ENCODE measurements at regions not wholly inside any gene's neighbourhood (a gene's known extent, or its start where the extent isn't known, plus 50 kb on each side); places are given as distances from the start of the nearest gene placed in this dataset.
"Not testable (repeated sequence)": the region's sequence is repeated elsewhere in the genome, so short reads cannot be mapped to it uniquely, and the experiment has no call there.

DNA sequence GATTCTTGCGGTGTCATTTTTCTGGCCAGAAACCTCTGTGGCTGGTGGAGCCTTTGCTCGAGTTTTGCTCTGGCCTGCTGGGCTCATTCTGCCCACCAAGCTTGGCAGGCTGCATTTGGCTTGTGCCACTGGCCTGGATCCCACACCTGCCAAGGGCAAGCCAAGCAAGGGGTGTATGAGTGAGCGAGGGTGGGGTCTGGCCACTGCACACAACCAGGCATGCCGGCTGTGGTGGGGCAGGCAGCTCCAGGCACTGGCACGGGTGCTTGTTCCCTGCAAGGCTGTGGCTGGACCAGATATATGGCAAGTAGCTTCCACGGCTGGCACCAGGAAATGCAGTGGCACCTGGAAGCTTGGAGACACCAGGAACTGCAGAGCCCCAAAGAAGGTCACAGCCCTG, 68.6 kb upstream of the PPP3CA start:
- Histone ChIP-seq H3K27ac (ENCODE audit: low read depth, low read length) (no peak overlapping the region), H3K79me2 (ENCODE audit: control insufficient read depth, low read length) (no peaks in the 10 kb centered on the region), H3K4me3 (ENCODE audit: low read length) (no peak overlapping the region), H3K4me2 (ENCODE audit: low read length) (no peak overlapping the region), H3K36me3 (ENCODE audit: control insufficient read depth, low read length) (no peaks in the 10 kb centered on the region), H3K4me1 (ENCODE audit: control insufficient read depth, low read length) (peaks cover 15% of the 10 kb centered on the region), H3K9me3 (ENCODE audit: control insufficient read depth, insufficient read depth, low read length) (peaks cover 12% of the 10 kb centered on the region; the same call in 1 of the 2 replicates), H4K20me1 (ENCODE audit: control insufficient read depth, insufficient read depth, low read depth, low read length) (no peaks in the 10 kb centered on the region), H3F3A (ENCODE audit: control insufficient read depth, insufficient read depth) (no peaks in the 10 kb centered on the region), H3K9me2 (replicated peaks; ENCODE audit: control insufficient read depth, low read length) (no peaks in the 10 kb centered on the region), H3K27me3 (ENCODE audit: control insufficient read depth, low read length) (no peaks in the 10 kb centered on the region)
- TF ChIP-seq, protein P1, sequence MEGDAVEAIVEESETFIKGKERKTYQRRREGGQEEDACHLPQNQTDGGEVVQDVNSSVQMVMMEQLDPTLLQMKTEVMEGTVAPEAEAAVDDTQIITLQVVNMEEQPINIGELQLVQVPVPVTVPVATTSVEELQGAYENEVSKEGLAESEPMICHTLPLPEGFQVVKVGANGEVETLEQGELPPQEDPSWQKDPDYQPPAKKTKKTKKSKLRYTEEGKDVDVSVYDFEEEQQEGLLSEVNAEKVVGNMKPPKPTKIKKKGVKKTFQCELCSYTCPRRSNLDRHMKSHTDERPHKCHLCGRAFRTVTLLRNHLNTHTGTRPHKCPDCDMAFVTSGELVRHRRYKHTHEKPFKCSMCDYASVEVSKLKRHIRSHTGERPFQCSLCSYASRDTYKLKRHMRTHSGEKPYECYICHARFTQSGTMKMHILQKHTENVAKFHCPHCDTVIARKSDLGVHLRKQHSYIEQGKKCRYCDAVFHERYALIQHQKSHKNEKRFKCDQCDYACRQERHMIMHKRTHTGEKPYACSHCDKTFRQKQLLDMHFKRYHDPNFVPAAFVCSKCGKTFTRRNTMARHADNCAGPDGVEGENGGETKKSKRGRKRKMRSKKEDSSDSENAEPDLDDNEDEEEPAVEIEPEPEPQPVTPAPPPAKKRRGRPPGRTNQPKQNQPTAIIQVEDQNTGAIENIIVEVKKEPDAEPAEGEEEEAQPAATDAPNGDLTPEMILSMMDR (IDR thresholded peaks at IDR 0.05; ENCODE audit: low read depth, low read length, poor library complexity, severe bottlenecking) = no peak
- no peak for TF ChIP-seq EZH2phosphoT487 (IDR thresholded peaks at IDR 0.05; ENCODE audit: borderline replicate concordance, low read length)

DNA sequence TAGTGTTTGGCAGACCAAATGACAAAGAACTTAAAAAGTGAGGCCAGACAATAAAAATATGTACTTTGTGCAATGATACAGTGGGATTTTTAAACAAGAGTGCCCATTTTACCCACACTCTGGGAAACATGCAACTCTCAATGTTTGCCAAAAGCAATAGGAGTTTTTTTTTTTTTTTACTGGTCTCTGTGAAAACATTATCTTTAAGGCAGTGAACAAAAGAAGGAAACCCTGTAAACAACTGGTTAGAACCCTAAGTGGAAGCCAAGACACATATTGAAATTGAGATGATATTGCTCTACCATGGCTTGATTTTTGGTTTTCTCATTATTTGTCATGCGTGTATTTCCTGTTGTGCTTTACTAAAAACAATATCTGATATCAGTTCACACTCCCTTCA, 67.2 kb upstream of the PPP3CA start:
- H3K9me2 ChIP-seq (replicated peaks; ENCODE audit: control insufficient read depth, low read length) = no peaks in the 10 kb centered on the region
- no peak overlapping the region for H3K4me3 ChIP-seq (ENCODE audit: low read length)
- H3K27ac ChIP-seq (ENCODE audit: low read depth, low read length) = no peak overlapping the region
- peaks cover 13% of the 10 kb centered on the region for H3K4me1 ChIP-seq (ENCODE audit: control insufficient read depth, low read length)
- TF ChIP-seq EZH2phosphoT487 (IDR thresholded peaks at IDR 0.05; ENCODE audit: borderline replicate concordance, low read length) = no peak
- TF ChIP-seq, protein P1 (IDR thresholded peaks at IDR 0.05; ENCODE audit: low read depth, low read length, poor library complexity, severe bottlenecking) = no peak
- H3K36me3 ChIP-seq (ENCODE audit: control insufficient read depth, low read length) = no peaks in the 10 kb centered on the region
- H3F3A ChIP-seq (ENCODE audit: control insufficient read depth, insufficient read depth) = no peaks in the 10 kb centered on the region
- H3K79me2 ChIP-seq (ENCODE audit: control insufficient read depth, low read length) = no peaks in the 10 kb centered on the region
- H3K9me3 ChIP-seq (ENCODE audit: control insufficient read depth, insufficient read depth, low read length) = peaks cover 12% of the 10 kb centered on the region; the same call in 1 of the 2 replicates
- H3K4me2 ChIP-seq (ENCODE audit: low read length) = no peak overlapping the region
- no peaks in the 10 kb centered on the region for H4K20me1 ChIP-seq (ENCODE audit: control insufficient read depth, insufficient read depth, low read depth, low read length)
- H3K27me3 ChIP-seq (ENCODE audit: control insufficient read depth, low read length) = no peaks in the 10 kb centered on the region

DNA sequence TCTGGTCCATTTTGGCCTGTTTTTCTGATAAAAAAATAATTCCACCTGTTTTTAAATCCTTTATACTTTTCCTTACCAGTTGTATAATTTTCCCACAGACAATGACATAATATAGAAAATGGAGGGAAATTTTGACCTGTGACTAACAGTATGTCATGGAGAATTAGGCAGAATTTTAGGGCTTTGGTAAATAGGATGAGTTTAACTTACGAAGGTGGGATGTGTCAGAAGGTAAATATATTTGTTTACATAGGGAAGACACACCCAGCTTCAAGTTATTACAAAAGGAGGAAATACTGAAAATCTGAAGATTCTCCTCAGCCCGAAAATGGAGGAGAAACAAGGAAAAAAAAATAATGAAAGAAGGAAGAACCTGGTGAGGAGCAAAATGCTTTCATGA, 64.6 kb upstream of the PPP3CA start:
- TF ChIP-seq, protein P1 (IDR thresholded peaks at IDR 0.05; ENCODE audit: low read depth, low read length, poor library complexity, severe bottlenecking) = no peak
- no peak for TF ChIP-seq EZH2phosphoT487 (IDR thresholded peaks at IDR 0.05; ENCODE audit: borderline replicate concordance, low read length)
- no peaks in the 10 kb centered on the region for H3F3A ChIP-seq (ENCODE audit: control insufficient read depth, insufficient read depth)
- H3K36me3 ChIP-seq (ENCODE audit: control insufficient read depth, low read length) = no peaks in the 10 kb centered on the region
- no peak overlapping the region for H3K27ac ChIP-seq (ENCODE audit: low read depth, low read length)
- H3K4me2 ChIP-seq (ENCODE audit: low read length) = no peak overlapping the region
- H3K4me3 ChIP-seq (ENCODE audit: low read length) = no peak overlapping the region
- no peaks in the 10 kb centered on the region for H3K4me1 ChIP-seq (ENCODE audit: control insufficient read depth, low read length)
- peaks cover 8% of the 10 kb centered on the region; the same call in 1 of the 2 replicates for H3K9me3 ChIP-seq (ENCODE audit: control insufficient read depth, insufficient read depth, low read length)
- no peaks in the 10 kb centered on the region for H3K27me3 ChIP-seq (ENCODE audit: control insufficient read depth, low read length)
- H4K20me1 ChIP-seq (ENCODE audit: control insufficient read depth, insufficient read depth, low read depth, low read length) = no peaks in the 10 kb centered on the region
- no peaks in the 10 kb centered on the region for H3K9me2 ChIP-seq (replicated peaks; ENCODE audit: control insufficient read depth, low read length)
- H3K79me2 ChIP-seq (ENCODE audit: control insufficient read depth, low read length) = no peaks in the 10 kb centered on the region

DNA sequence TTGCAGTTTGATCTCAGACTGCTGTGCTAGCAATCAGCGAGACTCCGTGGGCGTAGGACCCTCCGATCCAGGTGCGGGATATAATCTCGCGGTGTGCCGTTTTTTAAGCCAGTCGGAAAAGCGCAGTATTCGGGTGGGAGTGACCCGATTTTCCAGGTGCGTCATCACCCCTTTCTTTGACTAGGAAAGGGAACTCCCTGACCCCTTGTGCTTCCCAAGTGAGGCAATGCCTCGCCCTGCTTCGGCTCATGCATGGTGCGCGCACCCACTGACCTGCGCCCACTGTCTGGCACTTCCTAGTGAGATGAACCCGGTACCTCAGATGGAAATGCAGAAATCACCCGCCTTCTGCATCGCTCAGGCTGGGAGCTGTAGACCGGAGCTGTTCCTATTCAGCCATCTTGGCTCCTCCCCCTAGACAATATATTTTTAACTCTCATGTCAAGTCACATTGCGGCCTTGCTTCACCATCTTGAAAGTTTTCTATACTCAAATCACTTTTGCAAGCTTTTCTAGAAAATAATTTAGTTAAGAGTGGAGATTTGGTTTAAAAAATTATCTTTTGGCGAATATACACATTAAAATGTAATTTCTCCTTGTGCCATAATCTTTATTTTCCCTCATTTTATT, 64.1 kb upstream of the PPP3CA start:
- not testable (repeated sequence) for H3F3A ChIP-seq (ENCODE audit: control insufficient read depth, insufficient read depth); H3K9me3 ChIP-seq (ENCODE audit: control insufficient read depth, insufficient read depth, low read length); H3K4me3 ChIP-seq (ENCODE audit: low read length); H3K4me1 ChIP-seq (ENCODE audit: control insufficient read depth, low read length); H3K36me3 ChIP-seq (ENCODE audit: control insufficient read depth, low read length); H3K27me3 ChIP-seq (ENCODE audit: control insufficient read depth, low read length); H4K20me1 ChIP-seq (ENCODE audit: control insufficient read depth, insufficient read depth, low read depth, low read length); H3K9me2 ChIP-seq (replicated peaks; ENCODE audit: control insufficient read depth, low read length); H3K27ac ChIP-seq (ENCODE audit: low read depth, low read length); H3K79me2 ChIP-seq (ENCODE audit: control insufficient read depth, low read length); H3K4me2 ChIP-seq (ENCODE audit: low read length)
